GM21390 (cell line): ENCODE measurements at regions not wholly inside any gene's neighbourhood (a gene's known extent, or its start where the extent isn't known, plus 50 kb on each side); places are given as distances from the start of the nearest gene placed in this dataset.
A peak's percentile ranks its signal among the peaks of the same experiment; 100 is the strongest.
"Not testable (repeated sequence)": the region's sequence is repeated elsewhere in the genome, so short reads cannot be mapped to it uniquely, and the experiment has no call there.

Source experiments
- ATAC-seq: cut with Tn5 transposase; IDR thresholded peaks from one replicate; pipeline ENCODE4 v1.9.1; 2021; ENCODE audit not compliant: unreplicated experiment

DNA sequence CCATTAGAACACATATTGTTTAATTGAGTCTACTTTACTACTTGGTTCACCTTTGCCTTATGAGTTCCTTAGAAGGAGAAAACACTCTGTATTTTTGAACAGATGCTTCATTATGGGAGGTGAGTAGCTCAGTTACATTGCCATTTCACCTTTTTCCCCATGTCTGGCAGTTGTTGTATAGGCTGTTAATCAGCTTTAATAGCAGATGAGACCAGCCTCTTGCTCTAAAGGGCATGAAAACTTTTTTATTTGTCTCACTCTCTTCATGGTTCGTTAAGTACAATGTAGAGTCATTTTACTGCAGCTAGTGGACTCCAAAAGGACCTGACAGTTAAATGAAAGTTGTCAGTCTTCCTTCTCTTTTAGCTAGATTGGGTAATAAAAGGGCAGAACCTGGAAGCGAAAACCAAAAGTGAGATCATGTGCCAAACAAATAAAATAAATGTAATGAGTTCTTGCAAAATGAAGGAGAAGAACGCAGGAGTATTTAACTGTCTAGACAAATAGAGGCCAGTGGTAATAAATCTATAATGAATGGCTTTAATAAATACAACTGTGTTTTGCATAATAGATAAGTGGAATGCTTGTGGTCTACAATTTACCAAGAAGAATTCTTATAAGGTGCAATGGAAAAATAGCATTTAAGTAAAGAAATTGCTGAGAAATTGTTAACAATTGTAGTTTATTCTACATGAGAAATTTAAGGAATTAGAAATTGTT is 180.0 kb upstream of the NEGR1 start:
- ATAC-seq = no peak

DNA sequence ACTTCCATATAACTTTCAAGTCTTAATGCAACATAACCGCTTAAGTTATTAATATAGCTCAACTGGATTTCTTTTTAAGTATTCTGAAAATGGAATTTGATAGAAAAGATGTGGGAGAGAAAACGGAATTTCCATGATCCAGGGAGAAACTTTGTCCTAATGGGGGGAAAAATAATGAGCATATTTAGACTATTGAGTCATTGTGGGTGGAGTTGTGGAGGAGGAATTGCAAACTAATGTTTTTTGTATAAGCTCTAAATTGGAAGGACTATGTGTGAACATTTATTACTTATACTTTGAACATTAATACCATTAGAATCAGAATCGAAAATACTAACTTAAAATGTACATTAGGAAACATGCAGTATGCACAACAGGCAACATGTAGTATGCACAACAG is 159.9 kb upstream of the NEGR1 start:
- ATAC-seq = no peak

DNA sequence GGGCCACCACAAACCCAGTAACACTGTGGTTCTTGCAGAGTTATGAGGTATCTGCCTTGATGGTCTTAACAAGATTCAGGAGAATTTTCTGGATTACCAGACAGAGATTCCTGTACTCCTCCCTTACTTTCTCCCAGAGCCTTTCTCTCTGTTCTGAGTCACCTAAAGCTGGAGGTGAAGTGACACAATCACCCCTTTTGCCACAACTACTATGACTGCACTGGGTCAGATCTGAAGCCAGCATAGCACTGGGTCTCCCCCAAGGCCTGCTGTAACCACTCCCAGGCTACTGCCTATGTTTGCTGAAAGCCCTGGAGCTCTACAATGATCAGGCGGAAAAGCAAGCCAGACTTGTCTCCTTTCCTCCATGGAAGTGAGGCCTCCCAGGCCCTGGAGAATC is 156.7 kb upstream of the NEGR1 start:
- ATAC-seq = no peak

DNA sequence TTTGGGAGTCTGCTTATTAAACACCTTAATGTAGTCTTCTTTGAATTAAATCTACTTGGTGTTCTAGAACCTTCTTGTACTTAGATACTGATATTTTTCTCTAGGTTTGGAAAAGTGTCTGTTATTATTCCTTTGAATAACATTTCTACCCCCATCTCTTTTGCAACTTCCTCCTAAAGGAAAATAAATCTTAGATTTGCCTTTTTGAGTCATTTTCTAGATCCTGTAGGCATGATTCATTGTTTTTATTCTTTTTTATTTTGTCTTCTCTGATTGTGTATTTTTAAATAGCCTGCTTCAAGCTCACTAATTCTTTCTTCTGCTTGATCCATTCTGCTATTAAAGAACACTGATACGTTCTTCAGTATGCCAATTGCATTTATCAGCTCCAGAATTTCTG is 155.9 kb upstream of the NEGR1 start:
- ATAC-seq = no peak

DNA sequence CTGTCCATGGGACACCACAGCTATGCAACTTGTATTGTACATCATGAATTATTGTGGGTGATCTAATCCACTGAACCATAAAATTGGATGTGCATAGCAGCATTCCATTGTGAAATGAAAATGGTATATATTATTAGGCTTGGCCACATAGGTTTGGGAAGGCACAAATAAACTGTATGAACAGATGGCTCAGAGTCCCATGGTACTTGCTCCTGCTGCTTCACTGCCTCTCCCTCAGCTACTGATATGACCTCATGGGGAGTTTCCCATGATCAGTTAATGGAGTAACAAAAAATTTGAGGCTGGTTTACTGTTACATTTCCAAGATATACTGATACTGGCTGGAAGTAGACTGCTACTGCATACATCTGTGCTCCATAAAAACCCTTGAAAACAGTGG is 152.7 kb upstream of the NEGR1 start:
- peak; percentile 52 for ATAC-seq

DNA sequence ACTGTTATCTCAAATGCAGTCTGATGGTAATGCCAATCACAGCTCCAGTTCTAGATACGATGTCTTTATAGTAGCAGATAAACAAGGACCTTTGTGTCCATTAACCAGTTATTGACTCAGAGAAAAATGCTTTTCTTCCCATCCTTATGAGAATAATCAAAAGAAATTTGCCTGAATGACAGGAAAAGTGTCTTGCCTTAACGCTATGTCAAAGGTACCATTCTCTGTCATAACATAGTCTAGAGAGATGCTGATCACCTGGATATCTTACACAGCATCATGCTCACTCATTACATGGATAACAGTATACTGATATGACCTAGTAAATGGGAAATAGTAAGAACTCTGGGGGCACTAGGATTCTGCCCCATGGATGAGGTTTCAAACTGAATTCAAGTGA is 151.7 kb upstream of the NEGR1 start:
- no peak for ATAC-seq

DNA sequence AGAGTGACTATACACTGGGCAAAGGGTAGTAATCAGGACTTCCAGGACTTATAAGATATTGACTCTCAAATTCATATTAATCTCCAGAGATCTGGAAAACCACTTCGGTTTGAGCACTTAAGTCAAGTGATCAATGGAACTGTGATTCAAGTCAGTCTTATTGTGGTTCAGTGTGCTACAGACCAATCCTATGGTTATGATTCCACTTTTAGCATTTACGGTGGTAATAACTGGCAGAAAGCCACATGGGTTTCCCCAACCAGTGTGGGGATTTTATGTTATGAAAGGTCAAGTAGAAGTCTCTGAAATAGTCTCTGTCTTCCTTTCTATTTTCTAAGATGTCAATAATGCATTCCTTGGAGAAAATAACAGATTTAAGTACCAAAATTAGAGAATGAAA is 151.3 kb upstream of the NEGR1 start:
- peak; percentile 59 for ATAC-seq

DNA sequence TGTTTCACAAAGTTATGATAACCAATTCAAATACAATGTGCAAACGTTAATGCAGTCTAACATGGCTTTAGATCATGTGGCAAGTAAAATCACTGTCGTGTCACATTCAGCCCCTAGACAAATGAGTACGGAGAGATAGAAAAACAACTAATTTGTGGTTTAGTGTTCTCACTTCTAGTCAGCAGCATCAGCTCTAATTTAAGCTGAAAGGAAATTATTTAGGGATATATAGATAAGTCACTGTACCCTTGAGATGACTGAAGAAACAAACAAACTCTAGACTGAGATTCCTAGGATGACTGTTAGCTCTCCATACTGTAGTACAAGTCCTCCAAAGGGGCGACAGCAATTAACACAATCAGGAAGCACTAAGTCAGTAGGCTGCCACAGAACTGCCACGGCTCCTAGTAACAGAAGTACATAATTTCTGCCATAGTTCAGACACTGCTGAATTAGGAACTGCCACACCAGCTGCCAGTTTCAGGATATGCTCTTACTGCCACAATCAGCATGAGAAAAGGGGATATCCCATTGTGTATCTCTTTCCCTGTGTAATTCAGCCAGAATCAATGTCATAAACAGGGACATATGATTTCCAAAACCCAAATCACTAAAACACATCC is 150.4 kb upstream of the NEGR1 start:
- ATAC-seq = no peak

DNA sequence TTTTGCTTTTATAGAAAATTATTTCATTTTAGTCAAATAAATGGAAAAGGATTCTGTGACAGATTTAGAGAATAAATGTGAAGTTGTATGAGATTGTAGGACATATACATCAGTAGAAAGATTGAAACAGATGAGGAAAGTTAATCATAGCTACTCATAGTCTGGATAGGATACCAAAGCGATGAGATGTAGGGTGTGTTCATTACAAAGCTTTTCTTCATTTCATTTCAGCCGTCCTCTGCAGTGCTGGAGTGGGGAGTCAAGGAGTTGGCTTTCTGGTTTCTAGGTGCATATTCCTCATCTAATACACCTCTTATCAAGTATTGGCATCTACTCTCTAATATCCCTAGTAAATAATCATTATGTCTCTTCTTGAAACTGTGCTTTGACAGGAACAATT is 149.5 kb upstream of the NEGR1 start:
- no peak for ATAC-seq

DNA sequence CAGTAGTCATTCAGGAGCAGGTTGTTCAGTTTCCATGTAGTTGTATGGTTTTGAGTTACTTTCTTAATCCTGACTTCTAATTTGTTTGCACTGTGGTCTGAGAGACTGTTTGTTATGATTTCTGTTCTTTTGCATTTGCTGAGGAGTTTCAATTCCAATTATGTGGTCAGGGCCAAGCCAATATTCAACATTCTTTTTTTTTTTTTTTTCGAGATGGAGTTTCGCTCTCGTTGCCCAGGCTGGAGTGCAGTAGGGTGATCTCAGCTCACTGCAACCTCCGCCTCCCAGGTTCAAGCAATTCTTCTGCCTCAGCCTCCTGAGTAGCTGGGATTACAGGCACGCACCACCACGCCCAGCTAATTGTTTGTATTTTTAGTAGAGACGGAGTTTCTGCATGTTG is 145.9 kb upstream of the NEGR1 start:
- ATAC-seq = not testable (repeated sequence)

DNA sequence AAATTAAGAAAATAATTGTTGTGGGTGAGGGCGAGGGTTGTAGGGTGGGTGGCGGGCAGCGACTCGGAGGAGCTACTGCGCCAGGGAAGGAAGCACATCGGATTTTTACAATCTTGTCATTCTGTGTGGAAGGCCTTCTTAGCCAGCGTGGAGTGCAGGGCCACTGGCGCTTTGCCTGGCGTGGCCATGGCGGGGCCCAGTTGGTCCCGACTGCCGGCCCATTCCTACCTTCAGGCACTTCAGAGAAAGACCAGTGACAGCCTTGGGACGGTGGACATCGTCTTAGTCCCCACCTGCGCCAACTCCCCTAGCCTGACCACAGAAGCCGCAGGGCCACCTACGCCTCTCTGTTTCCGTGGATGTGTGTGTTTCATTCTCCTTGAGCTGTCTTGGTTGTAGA is 136.9 kb upstream of the NEGR1 start:
- no peak for ATAC-seq

DNA sequence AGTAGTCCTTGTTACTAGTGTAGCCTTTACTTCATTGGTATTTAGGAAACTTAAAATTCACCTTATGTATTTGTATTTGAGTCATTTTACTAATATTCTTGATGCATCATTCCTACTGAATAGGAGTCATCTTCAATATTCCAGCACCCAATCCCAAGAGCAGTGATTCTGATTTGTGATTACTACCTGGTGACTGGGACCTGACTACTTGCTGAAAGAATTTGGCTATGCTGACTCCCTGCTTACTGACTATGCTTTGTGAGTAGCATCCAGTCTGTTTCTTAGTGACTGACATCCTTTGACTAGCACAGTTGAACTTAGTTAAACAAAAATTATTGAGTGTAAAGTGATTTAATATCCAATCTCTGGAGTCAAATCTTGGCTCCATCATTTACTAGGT is 129.9 kb upstream of the NEGR1 start:
- ATAC-seq = no peak

DNA sequence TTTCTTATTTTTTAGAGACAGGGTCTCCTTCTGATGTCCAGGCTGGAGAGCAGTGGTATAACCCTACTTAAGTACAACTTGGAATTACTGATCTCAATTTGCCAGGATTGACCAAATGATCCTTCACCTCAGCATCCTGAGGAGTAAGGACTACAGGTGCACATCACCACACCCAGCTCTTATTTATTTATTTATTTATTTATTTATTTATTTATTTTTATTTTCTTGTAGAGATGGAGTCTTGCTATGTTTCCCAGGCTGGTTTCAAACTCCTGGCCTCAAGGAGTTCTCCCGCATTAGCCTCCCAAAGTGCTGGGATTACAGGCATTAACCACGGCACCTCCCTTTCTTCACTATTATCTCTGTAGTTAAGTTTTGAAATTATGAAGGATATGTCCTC is 117.5 kb upstream of the NEGR1 start:
- ATAC-seq = no peak

DNA sequence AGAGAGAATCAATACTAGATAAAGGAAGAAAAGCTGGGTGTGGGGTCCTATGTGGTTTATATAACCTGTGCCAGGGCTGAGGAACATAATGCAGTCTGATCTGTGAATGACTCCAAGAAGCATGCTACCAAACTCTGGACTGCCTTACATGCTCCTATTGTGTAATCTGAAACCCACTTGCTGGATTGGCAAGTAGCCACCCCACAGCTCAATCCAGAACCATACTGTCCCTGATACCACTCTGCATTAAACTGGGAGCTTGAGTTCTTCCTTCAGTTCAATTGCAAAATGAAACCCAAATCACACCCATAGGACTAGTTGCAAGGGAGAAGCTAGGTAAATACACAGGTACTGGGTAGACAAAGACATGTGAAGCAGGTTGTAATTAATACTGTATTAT is 115.4 kb upstream of the NEGR1 start:
- ATAC-seq = no peak

DNA sequence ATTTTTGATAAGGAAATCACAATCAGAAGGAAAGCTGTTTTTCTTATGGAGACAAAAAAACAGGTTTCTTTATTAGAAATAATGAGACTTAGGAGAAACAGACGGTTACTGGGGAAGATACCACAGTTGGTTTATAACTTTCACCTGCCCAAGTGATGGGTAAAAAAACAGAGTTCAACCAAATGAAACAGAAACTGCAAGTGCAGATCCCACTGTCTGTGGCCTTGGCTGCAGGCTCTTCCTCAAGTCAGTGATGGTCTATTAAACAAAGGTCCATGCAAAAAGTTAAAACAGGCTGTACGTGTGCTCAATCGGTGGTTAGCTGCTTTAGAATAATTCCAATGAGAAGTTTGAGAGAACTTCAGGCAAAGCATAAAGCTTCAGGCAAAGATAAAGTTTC is 112.1 kb upstream of the NEGR1 start:
- ATAC-seq = no peak

DNA sequence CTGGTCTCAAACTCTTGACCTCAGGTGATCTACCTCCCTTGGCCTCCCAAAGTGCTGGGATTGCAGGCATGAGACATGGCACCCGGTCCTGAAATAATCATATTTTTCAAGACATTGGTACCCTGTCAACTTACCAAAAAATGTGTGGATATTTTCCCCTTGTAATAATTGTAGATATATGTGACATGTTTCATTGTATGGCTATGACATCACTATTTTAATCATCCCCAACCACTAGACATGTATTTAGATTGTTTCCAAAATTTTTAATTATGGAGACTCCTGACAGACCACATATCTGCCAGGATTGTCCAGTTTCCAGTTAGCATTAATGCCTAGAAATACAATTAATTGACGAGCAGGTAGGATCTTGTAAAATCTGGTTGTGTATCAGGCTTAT is 96.7 kb upstream of the NEGR1 start:
- ATAC-seq = no peak

DNA sequence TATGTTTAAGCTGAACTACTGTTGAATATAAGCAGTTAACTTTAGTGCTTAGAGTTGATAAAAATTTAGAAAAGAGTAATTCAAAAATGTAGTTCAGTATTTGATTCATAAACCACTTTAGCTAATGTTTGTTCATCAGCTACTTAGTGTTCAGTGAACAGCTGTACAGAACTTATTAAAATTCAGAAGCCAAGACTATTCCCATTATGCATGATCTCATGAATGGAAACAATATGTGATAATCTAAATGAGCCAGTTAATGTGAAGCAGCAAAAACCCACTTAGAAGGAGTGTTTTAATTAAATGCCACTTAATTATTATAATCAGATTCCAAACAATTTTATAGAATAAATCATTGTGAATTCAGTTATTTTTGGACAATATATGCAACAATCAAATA is 92.9 kb upstream of the NEGR1 start:
- no peak for ATAC-seq

DNA sequence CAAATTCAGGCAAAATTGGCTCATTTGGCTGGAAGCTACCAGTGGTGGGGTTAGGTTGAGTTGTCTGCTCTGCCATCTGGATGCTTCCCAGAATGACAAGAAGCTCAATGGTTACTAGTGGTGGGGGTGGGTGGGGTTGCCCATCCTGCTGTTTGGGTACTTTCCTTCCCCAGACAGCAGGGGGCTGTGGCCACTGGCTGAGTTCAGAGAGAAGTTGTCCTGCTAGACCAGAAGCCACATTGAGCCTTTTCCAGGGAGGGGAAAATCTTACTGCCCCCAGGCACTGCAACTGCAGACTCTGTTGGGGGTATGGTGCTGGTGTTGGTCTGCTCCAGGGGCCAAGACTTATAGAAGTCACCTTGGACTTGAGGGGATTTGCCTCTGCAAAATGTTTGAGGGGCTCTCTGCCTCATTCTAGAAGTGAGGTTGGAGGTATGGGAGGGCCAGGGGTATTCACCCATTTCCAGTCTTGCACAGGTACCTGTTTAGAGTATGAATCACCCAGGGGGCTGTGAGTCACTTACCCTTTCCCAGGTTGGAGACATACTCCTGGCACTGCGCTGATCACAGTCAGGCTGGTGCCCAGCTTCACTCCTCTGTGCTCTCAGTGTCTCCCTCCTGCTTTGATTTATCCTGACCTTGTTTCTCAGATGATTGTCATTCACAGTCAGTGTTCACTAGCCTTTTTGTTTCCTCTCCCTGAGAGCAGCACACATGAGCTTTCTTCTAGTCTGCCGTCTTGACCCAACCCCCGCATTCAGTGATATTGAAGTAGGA is 89.1 kb upstream of the NEGR1 start:
- no peak for ATAC-seq

DNA sequence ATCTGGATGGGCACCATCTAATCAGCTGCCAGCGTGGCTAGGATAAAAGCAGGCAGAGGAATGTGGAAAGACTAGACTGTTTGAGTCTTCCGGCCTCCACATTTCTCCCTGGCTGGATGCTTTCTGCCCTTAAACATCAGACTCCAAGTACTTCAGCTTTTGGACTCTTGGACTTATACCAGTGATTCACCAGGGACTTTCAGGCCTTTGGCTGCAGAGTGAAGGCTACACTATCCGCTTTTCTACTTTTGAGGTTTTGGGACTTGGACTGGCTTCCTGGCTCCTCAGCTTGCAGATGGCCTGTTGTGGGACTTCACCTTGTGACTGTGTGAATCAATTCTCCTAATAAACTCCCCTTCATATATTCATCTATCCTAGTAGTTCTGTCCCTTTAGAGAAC is 88.5 kb upstream of the NEGR1 start:
- not testable (repeated sequence) for ATAC-seq

DNA sequence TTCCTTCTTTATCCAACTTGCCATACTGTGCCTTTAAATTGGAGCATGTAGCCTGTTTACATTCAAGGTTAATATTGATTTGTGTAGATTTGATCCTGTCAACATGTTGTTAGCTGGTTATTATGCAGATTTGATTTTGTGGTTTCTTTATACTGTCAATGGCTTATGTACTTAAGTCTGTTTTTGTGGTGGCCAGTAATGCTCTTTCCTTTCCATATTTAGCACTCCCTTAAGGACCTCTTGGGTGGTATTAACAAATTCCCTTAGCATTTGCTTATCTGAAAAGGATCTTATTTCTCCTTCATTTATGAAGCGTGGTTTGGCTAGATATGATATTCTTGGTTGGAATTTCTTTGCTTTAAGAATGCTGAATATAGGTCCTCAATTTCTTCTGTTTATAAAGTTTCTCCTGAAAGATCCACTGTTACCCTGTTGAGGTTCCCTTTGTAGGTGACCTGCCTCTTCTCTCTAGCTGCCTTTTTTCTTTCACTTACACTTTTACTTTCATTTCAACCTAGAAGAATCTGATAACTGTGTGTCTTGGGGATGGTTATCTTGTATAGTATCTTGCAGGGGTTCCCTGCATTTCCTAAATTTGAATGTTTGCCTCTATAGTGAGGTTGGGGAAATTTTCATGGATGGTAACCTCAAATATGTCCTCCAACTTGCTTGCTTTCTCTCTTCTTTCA is 86.9 kb upstream of the NEGR1 start:
- ATAC-seq = no peak

DNA sequence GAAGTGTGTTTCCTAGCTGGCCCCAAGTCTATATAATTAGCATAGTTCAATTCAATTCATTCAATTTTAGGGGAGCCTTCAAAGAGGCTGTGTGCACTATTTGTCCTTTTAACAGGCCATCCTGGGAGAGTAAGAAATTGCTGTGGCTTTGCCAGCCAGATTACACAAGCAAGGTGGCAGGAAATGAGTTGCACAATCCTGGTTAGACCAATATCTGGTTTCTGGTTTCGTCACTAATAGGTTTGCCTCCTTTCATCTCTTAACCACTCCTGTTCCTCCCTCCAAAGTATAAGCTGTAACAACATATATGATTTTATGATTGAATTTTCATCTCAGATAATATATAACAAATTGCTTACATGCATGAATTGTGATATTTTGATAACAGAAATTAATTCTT is 84.1 kb upstream of the NEGR1 start:
- no peak for ATAC-seq

DNA sequence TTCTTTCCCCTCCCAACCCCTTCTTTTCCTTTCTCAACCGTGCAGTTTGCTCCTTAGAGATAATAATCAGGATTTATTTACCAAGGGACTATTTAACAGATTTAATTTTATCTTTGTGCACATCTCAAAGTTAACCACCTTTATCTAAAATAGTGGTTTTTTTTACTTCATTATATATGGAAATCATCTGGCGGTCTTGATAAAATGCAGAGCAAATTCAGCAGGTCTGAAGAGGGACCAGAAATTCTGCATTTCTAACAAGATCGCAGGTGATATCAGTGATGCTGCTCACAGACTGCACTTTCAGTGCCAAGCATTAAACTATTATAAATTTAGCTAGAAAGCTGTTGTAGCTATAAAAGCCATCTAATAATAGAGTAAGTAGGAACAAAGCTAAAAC is 83.4 kb upstream of the NEGR1 start:
- no peak for ATAC-seq
